ENCODE measurements at regions not wholly inside any gene's neighbourhood (a gene's known extent, or its start where the extent isn't known, plus 50 kb on each side); places are given as distances from the start of the nearest gene placed in this dataset.

GRCh38 chr18:51712821-51713220, 515.3 kb upstream of the MEX3C start (continued):
- no peak for TF ChIP-seq USF2 (IDR thresholded peaks at IDR 0.05)
- TF ChIP-seq ESRRA (IDR thresholded peaks at IDR 0.05; ENCODE audit: borderline replicate concordance, low read length) = no peak
- no peak for TF ChIP-seq ZC3H11A (IDR thresholded peaks at IDR 0.05)
- TF ChIP-seq PBX3 (IDR thresholded peaks at IDR 0.05) = no peak
- no peak for TF ChIP-seq MAFK (IDR thresholded peaks at IDR 0.05; ENCODE audit: partially characterized antibody)
- TF ChIP-seq MYC (IDR thresholded peaks at IDR 0.05; ENCODE audit: borderline replicate concordance, low read length) = no peak
- TF ChIP-seq RAD21 (conservative IDR thresholded peaks at IDR 0.05 in 1 of 2, IDR thresholded peaks at IDR 0.05 in 1 of 2) = no peak
- TF ChIP-seq CBX2 (IDR thresholded peaks at IDR 0.05; ENCODE audit: borderline replicate concordance, low read depth) = no peak

DNA sequence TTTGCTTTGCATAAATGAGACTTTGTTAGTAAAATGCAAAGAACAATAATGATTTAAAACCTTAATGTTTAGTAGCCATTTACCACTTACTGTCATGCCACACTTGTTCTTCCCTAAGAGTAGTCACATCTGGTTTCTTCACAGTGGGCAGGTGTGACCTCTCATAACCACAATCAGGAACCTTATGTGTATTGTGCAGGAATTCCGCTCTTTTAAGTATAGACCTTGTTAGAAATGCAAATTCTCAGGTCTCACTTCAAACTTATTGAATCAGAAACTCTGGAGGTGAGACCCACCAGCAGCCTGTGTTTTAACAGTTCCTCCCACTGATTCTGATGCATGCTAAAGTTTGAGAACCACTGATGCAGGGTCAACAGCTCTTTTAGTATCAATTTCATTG, 518.8 kb upstream of the MEX3C start:
- ChIA-PET POLR2A (no interaction called here), CTCF (interaction anchor here (1.3 kb wide), 1 partner anchor 48 kb away, joined by 4 read pairs; no protein-coding TSS in a partner anchor)
- ATAC-seq (no peak), FAIRE-seq (no peak), DNase-seq (ENCODE audit: low read depth in 1 of 2, low spot score in 1 of 2) (no peak)
- Histone ChIP-seq H3K4me3 (no peak overlapping the region), H3K27ac (no peak overlapping the region), H3K9me3 (no peaks in the 10 kb centered on the region), H3K4me1 (no peaks in the 10 kb centered on the region), H3K4me2 (no peak overlapping the region)
- WGBS (ENCODE audit: missing lambda C conversion rate) = 0% methylated on average over 1 of the region's 1 CpG
- TF ChIP-seq FOSB (CRISPR knock-in tag; IDR thresholded peaks at IDR 0.05) (no peak), KDM1A (IDR thresholded peaks at IDR 0.05; ENCODE audit: low read depth) (no peak), EHMT2 (IDR thresholded peaks at IDR 0.05; ENCODE audit: low read depth) (no peak), FOSL2 (IDR thresholded peaks at IDR 0.05) (no peak), FOSL2 (CRISPR knock-in tag; IDR thresholded peaks at IDR 0.05) (no peak), GATA3 (IDR thresholded peaks at IDR 0.05; ENCODE audit: borderline replicate concordance) (no peak), CHD2 (IDR thresholded peaks at IDR 0.05; ENCODE audit: low read length, partially characterized antibody) (no peak), POLR2AphosphoS2 (conservative IDR thresholded peaks at IDR 0.05; ENCODE audit: low read length) (no peak), POLR2A (IDR thresholded peaks at IDR 0.05; ENCODE audit: low read length) (no peak), KDM5A (IDR thresholded peaks at IDR 0.05) (no peak), FOXS1 (CRISPR knock-in tag; IDR thresholded peaks at IDR 0.05) (no peak), RCOR1 (IDR thresholded peaks at IDR 0.05; ENCODE audit: low read depth, low read length) (no peak), HEYL (CRISPR knock-in tag; IDR thresholded peaks at IDR 0.05) (no peak), TFCP2L1 (CRISPR knock-in tag; IDR thresholded peaks at IDR 0.05) (no peak)
- TF ChIP-seq, protein P1, sequence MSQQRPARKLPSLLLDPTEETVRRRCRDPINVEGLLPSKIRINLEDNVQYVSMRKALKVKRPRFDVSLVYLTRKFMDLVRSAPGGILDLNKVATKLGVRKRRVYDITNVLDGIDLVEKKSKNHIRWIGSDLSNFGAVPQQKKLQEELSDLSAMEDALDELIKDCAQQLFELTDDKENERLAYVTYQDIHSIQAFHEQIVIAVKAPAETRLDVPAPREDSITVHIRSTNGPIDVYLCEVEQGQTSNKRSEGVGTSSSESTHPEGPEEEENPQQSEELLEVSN (IDR thresholded peaks at IDR 0.05; ENCODE audit: borderline replicate concordance, low read depth) = no peak

DNA sequence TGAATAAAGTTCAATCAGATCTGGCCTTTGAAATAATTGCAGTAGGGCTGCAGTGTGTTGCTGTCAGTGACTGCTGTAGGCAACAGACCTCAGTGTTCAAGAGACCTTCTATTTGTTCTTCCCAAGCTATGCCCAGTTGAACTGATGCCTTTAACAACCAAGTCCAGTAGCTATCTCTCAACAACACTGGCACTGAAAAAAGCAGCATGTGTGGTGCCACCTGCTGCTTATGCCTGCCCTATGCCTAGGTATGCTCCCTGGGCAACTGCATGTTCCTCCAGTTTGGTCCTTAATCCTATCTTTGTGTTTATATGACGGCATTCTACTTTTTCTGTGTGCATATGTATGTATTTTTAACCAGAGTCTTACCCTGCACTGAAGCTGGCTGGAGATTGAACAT, 523.9 kb upstream of the MEX3C start:
- CTCF ChIA-PET = no interaction called here
- Histone ChIP-seq H3K27ac (no peak overlapping the region), H3K4me3 (no peak overlapping the region), H3K4me2 (no peak overlapping the region), H3K9me3 (no peaks in the 10 kb centered on the region), H3K4me1 (no peaks in the 10 kb centered on the region)
- ATAC-seq (no peak), FAIRE-seq (no peak), DNase-seq (ENCODE audit: low read depth in 1 of 2, low spot score in 1 of 2) (no peak)
- WGBS (ENCODE audit: missing lambda C conversion rate) = 8% methylated on average over 1 of the region's 1 CpG
- no peak for TF ChIP-seq ESRRA (IDR thresholded peaks at IDR 0.05; ENCODE audit: borderline replicate concordance, low read length)
- TF ChIP-seq ZSCAN20 (CRISPR knock-in tag; IDR thresholded peaks at IDR 0.05) = no peak
- TF ChIP-seq, protein P2, sequence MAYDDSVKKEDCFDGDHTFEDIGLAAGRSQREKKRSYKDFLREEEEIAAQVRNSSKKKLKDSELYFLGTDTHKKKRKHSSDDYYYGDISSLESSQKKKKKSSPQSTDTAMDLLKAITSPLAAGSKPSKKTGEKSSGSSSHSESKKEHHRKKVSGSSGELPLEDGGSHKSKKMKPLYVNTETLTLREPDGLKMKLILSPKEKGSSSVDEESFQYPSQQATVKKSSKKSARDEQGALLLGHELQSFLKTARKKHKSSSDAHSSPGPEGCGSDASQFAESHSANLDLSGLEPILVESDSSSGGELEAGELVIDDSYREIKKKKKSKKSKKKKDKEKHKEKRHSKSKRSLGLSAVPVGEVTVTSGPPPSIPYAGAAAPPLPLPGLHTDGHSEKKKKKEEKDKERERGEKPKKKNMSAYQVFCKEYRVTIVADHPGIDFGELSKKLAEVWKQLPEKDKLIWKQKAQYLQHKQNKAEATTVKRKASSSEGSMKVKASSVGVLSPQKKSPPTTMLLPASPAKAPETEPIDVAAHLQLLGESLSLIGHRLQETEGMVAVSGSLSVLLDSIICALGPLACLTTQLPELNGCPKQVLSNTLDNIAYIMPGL (CRISPR knock-in tag; IDR thresholded peaks at IDR 0.05; ENCODE audit: borderline replicate concordance) = no peak
- TF ChIP-seq FOSB (CRISPR knock-in tag; IDR thresholded peaks at IDR 0.05) = no peak
- no peak for TF ChIP-seq JUNB (IDR thresholded peaks at IDR 0.05)
- no peak for TF ChIP-seq CBX8 (IDR thresholded peaks at IDR 0.05)
- TF ChIP-seq RAD21 (conservative IDR thresholded peaks at IDR 0.05 in 1 of 2, IDR thresholded peaks at IDR 0.05 in 1 of 2) = no peak
- no peak for TF ChIP-seq HEYL (CRISPR knock-in tag; IDR thresholded peaks at IDR 0.05)
- no peak for TF ChIP-seq NR3C1 (IDR thresholded peaks at IDR 0.05)
- no peak for TF ChIP-seq MAX (IDR thresholded peaks at IDR 0.05)
- POLR2A ChIA-PET = no interaction called here

Data from A549 (cell line).